Suprapubic skin (tissue), 3 donors: ENCODE measurements at regions not wholly inside any gene's neighbourhood (a gene's known extent, or its start where the extent isn't known, plus 50 kb on each side); places are given as distances from the start of the nearest gene placed in this dataset.

Experiments used
- POLR2A ChIP-seq, 2 donors: fragments of 450-650 bp; IDR thresholded peaks; one replicate each; pipeline ENCODE4 v1.6.1; 2017; ENCODE audit warnings: antibody characterized with exemption in 2 of 2, mild to moderate bottlenecking in 2 of 2, moderate library complexity in 2 of 2
- TF ChIP-seq, protein P1 (sequence below), 2 donors: fragments of 200-600 bp in 1 of 2; fragments of 450-650 bp in 1 of 2; sonication (generic) in 1 of 2; IDR thresholded peaks; one replicate each; pipeline ENCODE4 v1.5.1; 2016 to 2019; ENCODE audit warnings: antibody characterized with exemption in 2 of 2, mild to moderate bottlenecking in 1 of 2, moderate library complexity in 1 of 2

DNA sequence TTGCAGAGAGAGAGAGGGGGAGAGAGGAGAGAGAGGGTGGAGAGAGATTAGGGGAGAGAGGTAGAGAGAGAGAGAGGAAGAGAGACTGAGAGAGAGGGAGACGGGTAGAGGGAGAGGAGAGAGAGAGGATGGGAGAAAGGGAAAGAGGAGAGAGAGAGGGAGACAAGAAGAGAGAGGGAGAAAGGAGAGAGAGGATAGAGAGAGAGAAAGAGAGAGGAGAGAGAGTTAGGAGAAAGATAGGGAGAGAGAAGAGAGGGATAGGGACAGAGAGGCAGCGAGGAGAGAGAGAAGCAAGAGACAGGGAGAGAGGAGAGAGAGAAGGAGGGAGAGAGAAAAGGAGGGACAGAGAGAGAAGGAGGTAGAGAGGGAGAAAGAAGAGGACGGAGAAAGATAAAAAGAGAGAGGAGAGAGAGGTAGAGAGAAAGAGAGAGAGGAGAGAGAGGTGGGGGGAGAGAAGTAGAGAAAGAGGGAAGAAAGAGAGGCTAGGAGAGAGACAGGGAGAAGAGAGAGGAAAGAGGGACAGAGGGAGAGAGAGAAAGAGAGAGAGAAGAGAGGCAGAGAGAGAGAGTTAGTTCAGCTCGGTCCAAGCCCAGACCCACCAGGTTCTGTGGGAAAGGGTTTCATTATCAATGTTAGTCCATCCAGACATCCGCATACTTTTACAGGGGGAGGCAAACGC is 399.3 kb downstream of the ZSWIM6 start:
- TF ChIP-seq, protein P1, sequence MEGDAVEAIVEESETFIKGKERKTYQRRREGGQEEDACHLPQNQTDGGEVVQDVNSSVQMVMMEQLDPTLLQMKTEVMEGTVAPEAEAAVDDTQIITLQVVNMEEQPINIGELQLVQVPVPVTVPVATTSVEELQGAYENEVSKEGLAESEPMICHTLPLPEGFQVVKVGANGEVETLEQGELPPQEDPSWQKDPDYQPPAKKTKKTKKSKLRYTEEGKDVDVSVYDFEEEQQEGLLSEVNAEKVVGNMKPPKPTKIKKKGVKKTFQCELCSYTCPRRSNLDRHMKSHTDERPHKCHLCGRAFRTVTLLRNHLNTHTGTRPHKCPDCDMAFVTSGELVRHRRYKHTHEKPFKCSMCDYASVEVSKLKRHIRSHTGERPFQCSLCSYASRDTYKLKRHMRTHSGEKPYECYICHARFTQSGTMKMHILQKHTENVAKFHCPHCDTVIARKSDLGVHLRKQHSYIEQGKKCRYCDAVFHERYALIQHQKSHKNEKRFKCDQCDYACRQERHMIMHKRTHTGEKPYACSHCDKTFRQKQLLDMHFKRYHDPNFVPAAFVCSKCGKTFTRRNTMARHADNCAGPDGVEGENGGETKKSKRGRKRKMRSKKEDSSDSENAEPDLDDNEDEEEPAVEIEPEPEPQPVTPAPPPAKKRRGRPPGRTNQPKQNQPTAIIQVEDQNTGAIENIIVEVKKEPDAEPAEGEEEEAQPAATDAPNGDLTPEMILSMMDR (IDR thresholded peaks at IDR 0.05) = no peak
- TF ChIP-seq POLR2A (IDR thresholded peaks at IDR 0.05) = no peak
